GM19438 (cell line): ENCODE measurements at regions not wholly inside any gene's neighbourhood (a gene's known extent, or its start where the extent isn't known, plus 50 kb on each side); places are given as distances from the start of the nearest gene placed in this dataset.
"Not testable (repeated sequence)": the region's sequence is repeated elsewhere in the genome, so short reads cannot be mapped to it uniquely, and the experiment has no call there.

Experiments
- ATAC-seq: cut with Tn5 transposase; IDR thresholded peaks from one replicate; pipeline ENCODE4 v1.9.1; 2021; ENCODE audit warnings: low read depth; ENCODE audit not compliant: unreplicated experiment

GRCh38 chr6:78199044-78199443 is 546.2 kb downstream of the MEI4 start:
- no peak for ATAC-seq

DNA sequence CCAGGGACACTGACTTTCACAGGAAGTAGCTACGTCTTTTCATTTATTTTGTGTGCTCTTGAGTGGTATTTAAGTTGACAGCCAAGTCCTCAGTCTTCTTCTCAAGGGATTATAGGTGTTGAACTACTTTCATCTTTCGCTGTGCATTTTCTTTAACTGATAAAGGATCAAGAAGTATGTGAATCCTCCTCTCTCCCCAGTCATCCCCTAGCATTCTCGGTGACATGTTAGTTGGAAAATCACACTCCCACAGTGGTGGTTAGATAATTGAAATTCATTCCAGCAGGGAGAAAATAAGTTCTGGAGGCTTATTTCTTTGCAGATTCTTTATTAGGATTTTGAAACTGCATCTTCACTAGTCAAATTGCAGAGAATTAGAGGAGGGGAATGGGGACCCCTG is 569.4 kb downstream of the MEI4 start:
- no peak for ATAC-seq

DNA sequence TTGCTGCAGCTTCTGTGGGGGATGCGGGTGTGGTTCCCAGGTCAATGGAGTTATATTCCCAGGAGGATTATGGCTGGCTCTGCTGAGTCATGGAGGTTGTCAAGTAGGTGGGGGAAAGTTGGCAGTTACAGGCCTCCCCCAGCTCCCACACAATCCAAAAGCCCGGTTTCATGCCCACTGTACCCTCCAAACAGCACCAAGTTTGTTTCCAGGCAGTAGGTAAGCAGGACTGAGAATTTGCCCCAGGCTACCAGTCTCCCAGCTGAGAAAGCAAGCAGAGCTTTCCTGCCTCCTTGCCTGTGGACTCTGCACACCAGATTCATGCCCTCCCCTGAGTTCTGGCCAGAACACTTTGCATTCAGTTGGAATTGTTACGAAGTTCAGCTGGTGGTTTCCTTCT is 578.2 kb downstream of the MEI4 start:
- no peak for ATAC-seq

DNA sequence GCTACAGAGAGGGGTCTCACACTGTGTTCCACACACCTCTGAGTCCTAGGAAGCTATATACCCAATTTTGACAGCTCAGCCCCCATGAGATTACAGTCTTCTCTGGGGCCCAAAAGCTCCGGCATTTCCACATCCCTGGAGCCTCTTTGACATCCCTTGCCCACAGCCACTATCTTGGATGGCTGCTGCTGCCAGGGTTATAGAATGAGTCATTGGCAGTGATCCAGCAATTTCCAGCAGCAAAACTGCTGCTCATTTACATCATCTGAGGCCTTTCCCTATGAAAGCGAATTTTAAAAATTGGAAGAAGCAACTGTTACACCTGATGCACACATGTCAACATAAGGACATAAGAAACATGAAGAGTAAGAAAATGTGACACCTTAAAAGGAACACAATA is 590.7 kb downstream of the MEI4 start:
- no peak for ATAC-seq

GRCh38 chr6:78251931-78252330 is 599.1 kb downstream of the MEI4 start:
- ATAC-seq, result no peak

- no peak for ATAC-seq
These were observed 600.8 kb downstream of the MEI4 start for GRCh38 chr6:78253618-78254017.

DNA sequence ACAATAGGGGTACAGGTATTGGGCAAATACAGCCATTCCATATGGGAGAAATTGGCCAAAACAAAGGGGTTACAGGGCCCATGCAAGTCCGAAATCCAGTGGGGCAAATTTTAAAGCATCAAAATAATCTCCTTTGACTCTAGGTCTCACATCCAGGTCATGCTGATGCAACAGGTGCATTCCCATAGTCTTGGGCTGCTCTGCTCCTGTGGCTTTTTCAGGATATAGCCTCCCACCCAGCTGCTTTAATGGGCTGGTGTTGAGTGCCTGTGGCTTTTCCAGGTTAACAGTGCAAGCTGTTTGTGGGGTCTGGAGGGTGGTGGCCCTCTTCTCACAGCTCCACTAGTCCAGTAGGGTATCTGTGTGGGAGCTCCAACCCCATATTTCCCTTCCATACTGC is 607.1 kb downstream of the MEI4 start:
- no peak for ATAC-seq

GRCh38 chr6:78260427-78260826 is 606.9 kb upstream of the IRAK1BP1 start:
- ATAC-seq, result not testable (repeated sequence)

GRCh38 chr6:78268591-78269452 is 598.5 kb upstream of the IRAK1BP1 start:
- no peak for ATAC-seq

GRCh38 chr6:78300885-78301284 is 566.5 kb upstream of the IRAK1BP1 start:
- no peak for ATAC-seq

DNA sequence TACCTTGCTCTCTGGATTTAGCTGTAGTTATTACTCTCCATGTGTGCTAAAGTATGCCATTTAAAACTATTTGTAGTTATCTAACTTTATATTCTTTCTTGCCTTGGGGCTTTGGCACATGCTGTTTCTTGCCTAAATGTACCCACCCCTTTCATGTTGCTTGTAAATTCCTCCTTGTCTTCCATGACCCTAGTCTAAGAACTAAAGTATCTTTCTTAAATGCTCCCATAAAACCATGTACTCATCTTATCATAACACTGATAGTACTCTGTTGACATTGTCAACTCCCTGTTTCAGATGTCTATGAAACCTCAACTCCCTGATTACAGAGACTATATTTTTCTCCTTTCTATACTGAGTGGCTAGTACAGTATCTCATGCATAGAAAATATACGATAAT is 564.9 kb upstream of the IRAK1BP1 start:
- no peak for ATAC-seq

- ATAC-seq, result no peak
These were observed 559.3 kb upstream of the IRAK1BP1 start for GRCh38 chr6:78308025-78308424.

DNA sequence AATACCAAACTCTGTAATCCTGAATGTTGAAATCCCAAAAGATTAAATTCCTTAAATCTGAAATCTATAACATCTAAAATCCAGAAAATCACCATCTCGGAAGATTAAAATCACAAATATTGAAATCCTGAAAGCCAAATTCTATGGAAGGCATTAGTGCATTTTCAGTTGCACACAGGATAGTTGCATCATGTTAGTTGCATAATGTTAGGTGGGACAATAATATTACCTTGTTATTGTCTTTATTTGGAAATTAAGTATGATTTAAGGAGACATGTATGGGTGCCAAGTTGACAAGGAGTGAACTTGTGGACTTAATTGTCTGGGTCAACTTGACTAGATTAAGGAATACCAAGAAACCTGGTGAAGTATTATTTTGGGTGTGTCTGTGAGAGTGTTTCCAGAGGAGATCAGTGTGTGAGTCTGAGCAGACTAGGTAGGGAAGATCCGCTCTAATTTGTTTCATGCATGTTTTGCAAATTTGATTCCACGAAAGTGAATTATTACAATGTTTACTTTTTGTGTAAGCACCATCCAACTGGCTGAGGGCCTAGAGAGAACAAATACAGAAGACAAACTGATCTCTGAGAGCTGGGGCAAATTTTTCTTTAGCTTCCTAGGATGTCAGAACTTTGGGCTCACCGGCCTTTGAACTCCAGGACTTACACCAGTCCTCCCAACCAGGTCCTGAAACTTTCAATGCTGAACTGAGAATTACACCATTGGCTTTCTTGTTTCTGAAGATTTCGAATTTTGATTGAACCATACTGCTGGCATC is 545.1 kb upstream of the IRAK1BP1 start:
- ATAC-seq, result no peak

- no peak for ATAC-seq
These were observed 543.1 kb upstream of the IRAK1BP1 start for GRCh38 chr6:78324213-78324612.

DNA sequence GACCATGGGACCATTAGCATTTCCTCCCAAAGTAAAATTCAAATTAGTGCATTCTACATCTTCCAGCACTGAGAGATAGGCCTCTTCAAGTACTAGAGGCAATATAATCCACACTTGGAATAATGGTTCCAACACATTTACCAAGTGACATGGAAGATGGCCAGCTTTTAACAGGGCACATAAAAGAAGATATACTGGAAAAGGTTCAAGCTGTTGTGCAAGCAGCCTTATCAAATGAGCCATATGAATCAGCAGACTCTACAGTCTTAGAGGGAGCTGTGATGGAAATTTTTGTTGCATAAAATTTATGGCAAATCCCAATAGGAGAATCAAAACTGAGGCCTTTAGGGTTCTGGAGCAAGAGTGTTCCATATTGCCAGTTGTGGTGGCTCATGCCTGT is 526.6 kb upstream of the IRAK1BP1 start:
- no peak for ATAC-seq

DNA sequence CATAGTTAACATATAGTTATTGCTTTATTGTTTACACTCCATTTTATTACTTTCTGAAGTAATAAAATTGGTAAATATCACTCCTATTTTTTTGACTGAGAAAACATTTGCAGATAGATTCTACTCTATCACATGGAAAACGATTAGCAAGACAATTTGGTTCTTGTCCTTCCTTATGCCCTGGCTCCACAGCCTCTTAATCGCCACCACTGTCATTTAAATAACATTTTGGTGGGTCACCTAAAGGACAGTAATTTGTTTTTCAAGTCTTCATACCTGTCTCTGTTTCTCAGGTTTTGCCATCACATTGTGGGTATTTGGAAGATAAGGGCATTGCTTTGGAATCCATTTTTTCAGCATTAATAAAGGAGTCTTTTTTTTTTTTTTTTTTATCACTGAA is 521.5 kb upstream of the IRAK1BP1 start:
- no peak for ATAC-seq

DNA sequence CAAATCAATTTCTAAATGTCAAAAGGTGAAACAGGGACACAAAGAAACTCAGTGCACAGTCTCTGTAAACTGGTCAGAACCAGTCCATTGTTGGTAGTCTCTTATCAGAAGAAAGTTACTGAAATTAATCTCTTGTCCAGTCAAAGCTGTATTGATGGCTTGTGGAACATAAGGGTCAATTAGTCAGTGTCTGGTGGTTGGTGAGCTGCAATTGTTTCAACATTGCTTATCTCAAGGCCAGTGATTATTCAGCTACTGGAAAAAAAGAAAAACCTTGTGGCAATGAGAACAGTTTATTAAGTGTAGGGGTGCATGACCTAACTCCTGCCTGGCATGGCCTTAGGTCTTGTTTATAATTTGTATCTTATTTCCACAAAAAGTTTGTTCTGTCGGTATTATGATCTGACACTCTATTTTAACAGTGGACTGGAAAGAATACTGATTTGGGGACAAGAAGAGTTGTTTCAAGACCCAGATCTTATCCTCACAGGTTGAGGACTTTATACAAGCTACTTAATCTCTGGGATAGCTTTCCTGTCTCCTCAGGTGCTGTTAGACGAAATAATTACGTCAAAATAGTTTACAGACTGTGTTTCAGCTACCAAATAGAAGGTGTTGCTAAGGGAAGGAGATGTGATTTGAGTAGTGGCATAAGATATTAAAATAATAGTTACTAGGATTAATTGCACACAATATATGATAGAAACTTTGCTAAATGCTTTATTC is 520.0 kb upstream of the IRAK1BP1 start:
- no peak for ATAC-seq

GRCh38 chr6:78353040-78353439 is 514.3 kb upstream of the IRAK1BP1 start:
- ATAC-seq, result no peak

DNA sequence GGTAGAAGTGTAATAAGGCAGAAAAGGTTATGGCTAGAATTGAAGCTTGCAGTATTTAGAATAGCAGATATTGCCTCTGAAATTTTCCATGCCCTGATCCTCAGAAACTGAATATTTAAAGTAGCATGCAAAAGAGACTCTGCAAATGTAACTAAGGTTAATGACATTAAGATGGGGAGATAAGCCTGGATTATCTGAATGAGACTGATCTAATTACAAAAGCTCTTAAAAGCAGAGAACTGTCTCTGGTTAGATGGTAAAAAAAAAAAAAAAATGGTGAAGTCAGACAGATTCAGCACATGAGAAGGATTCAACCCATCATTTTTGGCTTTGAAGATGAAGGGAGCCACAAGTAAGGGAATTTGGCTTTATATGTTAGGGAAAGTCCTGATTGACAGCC is 503.7 kb upstream of the IRAK1BP1 start:
- no peak for ATAC-seq

GRCh38 chr6:78365473-78365872 is 501.9 kb upstream of the IRAK1BP1 start:
- no peak for ATAC-seq

DNA sequence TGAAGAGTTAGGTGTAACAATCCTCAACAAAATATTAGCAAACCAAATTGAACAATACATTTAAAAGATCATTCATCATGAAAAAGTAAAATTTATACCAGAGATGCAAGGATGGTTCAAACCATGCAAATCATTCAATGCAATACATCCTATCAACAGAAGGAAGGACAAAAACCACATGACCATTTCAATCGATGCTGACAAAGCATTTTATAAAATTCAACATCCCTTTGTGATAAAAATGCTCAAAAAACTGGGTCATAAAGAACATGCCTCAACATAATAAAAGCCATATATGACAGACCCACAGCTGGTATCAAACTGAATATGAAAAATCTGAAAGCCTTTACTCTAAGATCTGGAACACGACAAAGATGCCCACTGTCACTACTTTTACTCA is 490.3 kb upstream of the IRAK1BP1 start:
- no peak for ATAC-seq
